Loucy (cell line): ENCODE measurements at regions not wholly inside any gene's neighbourhood (a gene's known extent, or its start where the extent isn't known, plus 50 kb on each side); places are given as distances from the start of the nearest gene placed in this dataset.

Experiments
- EZH2phosphoT487 ChIP-seq: fragments of 200-600 bp; IDR thresholded peaks from 2 replicates; pipeline ENCODE4 v1.6.1; 2018; ENCODE audit warnings: antibody characterized with exemption, mild to moderate bottlenecking, moderate library complexity, borderline replicate concordance
- TF ChIP-seq, protein P1 (sequence below): fragments of 200-600 bp; sonication (generic); conservative IDR thresholded peaks from 2 replicates; pipeline ENCODE4 v1.5.1; 2014; ENCODE audit warnings: mild to moderate bottlenecking, antibody characterized with exemption, low read length

DNA sequence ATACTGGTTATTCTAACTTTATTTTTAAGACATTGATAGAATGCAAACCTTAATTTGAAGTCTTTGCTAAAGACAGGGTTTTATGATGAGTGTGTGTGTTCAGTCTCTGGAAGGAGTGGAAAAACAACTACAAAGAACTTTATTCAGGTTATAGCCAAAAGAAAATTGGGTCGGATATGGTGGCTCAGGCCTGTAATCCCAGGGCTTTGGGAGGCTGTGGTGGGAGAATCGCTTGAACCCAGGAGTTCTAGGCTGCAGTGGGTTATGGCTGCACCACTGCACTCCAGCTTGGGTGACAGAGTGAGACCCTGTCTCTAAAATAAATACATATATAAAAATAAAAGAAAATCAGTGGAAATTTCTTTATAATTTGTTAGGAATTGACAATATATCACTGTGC is 581.5 kb upstream of the CA10 start:
- TF ChIP-seq, protein P1, sequence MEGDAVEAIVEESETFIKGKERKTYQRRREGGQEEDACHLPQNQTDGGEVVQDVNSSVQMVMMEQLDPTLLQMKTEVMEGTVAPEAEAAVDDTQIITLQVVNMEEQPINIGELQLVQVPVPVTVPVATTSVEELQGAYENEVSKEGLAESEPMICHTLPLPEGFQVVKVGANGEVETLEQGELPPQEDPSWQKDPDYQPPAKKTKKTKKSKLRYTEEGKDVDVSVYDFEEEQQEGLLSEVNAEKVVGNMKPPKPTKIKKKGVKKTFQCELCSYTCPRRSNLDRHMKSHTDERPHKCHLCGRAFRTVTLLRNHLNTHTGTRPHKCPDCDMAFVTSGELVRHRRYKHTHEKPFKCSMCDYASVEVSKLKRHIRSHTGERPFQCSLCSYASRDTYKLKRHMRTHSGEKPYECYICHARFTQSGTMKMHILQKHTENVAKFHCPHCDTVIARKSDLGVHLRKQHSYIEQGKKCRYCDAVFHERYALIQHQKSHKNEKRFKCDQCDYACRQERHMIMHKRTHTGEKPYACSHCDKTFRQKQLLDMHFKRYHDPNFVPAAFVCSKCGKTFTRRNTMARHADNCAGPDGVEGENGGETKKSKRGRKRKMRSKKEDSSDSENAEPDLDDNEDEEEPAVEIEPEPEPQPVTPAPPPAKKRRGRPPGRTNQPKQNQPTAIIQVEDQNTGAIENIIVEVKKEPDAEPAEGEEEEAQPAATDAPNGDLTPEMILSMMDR = no peak
- no peak for TF ChIP-seq EZH2phosphoT487
